ENCODE measurements at regions not wholly inside any gene's neighbourhood (a gene's known extent, or its start where the extent isn't known, plus 50 kb on each side); places are given as distances from the start of the nearest gene placed in this dataset.
"Not testable (repeated sequence)": the region's sequence is repeated elsewhere in the genome, so short reads cannot be mapped to it uniquely, and the experiment has no call there.

- DNase-seq: no peak
These were observed 67.8 kb upstream of the DNAJC1 start for GRCh38 chr10:22071332-22071731.

- no peak for DNase-seq
These were observed 63.6 kb upstream of the DNAJC1 start for GRCh38 chr10:22067091-22067490.

- DNase-seq: not testable (repeated sequence)
These were observed 57.5 kb upstream of the DNAJC1 start for GRCh38 chr10:22060984-22061383.

GRCh38 chr10:22058201-22058600 is 54.7 kb upstream of the DNAJC1 start:
- DNase-seq: no peak

GRCh38 chr10:22054961-22055360 is 51.4 kb upstream of the DNAJC1 start:
- DNase-seq: no peak

Data from NCI-H2029 treated with DMSO at 0.1 percent for 48 hours (cell line).